ENCODE measurements at regions not wholly inside any gene's neighbourhood (a gene's known extent, or its start where the extent isn't known, plus 50 kb on each side); places are given as distances from the start of the nearest gene placed in this dataset.

- no peak overlapping the region for H3K9ac ChIP-seq (ENCODE audit: low read length)
- TF ChIP-seq CTCF (IDR thresholded peaks at IDR 0.05) (no peak), EZH2 (IDR thresholded peaks at IDR 0.05; ENCODE audit: borderline replicate concordance, insufficient read depth, low read depth, low read length, poor library complexity, severe bottlenecking) (no peak)
- H3K27ac Mint-ChIP-seq = no peak overlapping the region
- CTCF ChIA-PET = interaction anchor here (1.2 to 2.4 kb wide), 2 partner anchors 686 to 716 kb away, joined by 4 to 23 read pairs; no protein-coding TSS in a partner anchor
- H3K9me3 ChIP-seq (ENCODE audit: control extremely low read depth in 1 of 3, control insufficient read depth in 2 of 3, insufficient read depth in 1 of 3, low read length in 2 of 3) = no peaks in the 10 kb centered on the region
- no peaks in the 10 kb centered on the region for H3K9me3 Mint-ChIP-seq (ENCODE audit: insufficient read depth)
- 69% methylated on average over 5 of the region's 7 CpGs for WGBS (ENCODE audit: insufficient coverage)
- H3K4me3 ChIP-seq (ENCODE audit: control extremely low read depth in 1 of 5, extremely low read depth in 1 of 5, insufficient read depth in 1 of 5, low read depth in 2 of 5, low read length in 4 of 5) = no peak overlapping the region
- H3K4me1 Mint-ChIP-seq = no peaks in the 10 kb centered on the region
- ATAC-seq (ENCODE audit: low read depth) = no peak
- intact Hi-C loops (cut with micrococcal nuclease) = loop anchor here (5.0 kb wide), 1 partner anchor 1133 kb away; no protein-coding TSS in a partner anchor
- no peak overlapping the region for H3K27ac ChIP-seq (ENCODE audit: low read length in 2 of 2)
- POLR2A ChIA-PET = no interaction called here
- H3K4me1 ChIP-seq (ENCODE audit: control insufficient read depth in 2 of 2, insufficient read depth in 2 of 2, low read length in 2 of 2) = no peaks in the 10 kb centered on the region
- H3K36me3 ChIP-seq (replicated peaks in 1 of 2; ENCODE audit: control extremely low read depth in 1 of 2, control insufficient read depth in 1 of 2, extremely low read depth in 1 of 2, insufficient read depth in 2 of 2, low read length in 1 of 2) = no peaks in the 10 kb centered on the region
- H3K27me3 ChIP-seq (replicated peaks in 1 of 4; ENCODE audit: control extremely low read depth in 1 of 4, control insufficient read depth in 3 of 4, insufficient read depth in 4 of 4, low read length in 3 of 4) = peaks cover 0 to 6% (median 2%) of the 10 kb centered on the region in 4 experiments
- H3K79me2 ChIP-seq (ENCODE audit: control insufficient read depth, insufficient read depth, low read length) = no peaks in the 10 kb centered on the region
- no peak overlapping the region for H3K4me3 Mint-ChIP-seq
- H3K4me2 ChIP-seq (replicated peaks; ENCODE audit: low read depth, low read length, poor library complexity, severe bottlenecking) = no peak overlapping the region
- no peaks in the 10 kb centered on the region for H4K20me1 ChIP-seq (ENCODE audit: control insufficient read depth, insufficient read depth, low read length, poor library complexity, severe bottlenecking)
- no peak for DNase-seq
- H2AFZ ChIP-seq (ENCODE audit: insufficient read depth, low read depth, low read length, poor library complexity, severe bottlenecking) = no peak overlapping the region
- H3K27me3 Mint-ChIP-seq = peaks cover 17% of the 10 kb centered on the region
Measured at GRCh38 chr2:236344446-236344845, 80.2 kb upstream of the ASB18 start.

DNA sequence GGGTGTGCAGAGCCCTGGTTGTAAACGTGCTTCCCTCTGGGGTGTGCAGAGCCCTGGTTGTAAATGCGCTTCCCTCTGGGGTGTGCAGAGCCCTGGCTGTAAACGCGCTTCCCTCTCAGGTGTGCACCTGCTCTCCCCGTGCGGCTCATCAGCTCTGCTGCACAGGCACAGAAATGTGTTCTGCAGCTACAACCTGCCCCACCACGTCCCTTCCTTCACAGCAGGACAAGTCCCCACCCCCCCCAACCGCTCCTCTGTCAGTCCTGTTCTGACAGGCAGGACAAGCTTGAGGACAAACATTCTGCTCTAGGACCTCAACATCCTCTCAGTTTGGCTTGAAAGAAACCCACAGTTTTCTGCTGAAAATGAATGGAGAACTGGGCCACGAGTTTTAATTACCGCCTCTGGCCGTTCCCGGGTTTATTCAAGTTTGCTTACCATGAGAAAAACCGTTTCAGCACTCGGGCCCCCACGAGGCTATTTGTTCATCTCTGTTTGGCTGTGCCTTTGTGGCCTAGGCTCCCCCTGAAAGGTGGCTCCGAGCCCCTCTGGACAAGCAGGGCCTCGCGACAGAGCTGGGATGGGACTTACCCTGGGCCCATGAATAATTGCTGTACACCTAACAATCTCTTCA is 81.0 kb upstream of the ASB18 start:
- Histone ChIP-seq H3K27me3 (replicated peaks in 1 of 4; ENCODE audit: control extremely low read depth in 1 of 4, control insufficient read depth in 3 of 4, insufficient read depth in 4 of 4, low read length in 3 of 4) (peaks cover 0 to 6% (median 2%) of the 10 kb centered on the region in 4 experiments), H3K27ac (ENCODE audit: low read length in 2 of 2) (no peak overlapping the region), H2AFZ (ENCODE audit: insufficient read depth, low read depth, low read length, poor library complexity, severe bottlenecking) (no peak overlapping the region), H3K4me3 (ENCODE audit: control extremely low read depth in 1 of 5, extremely low read depth in 1 of 5, insufficient read depth in 1 of 5, low read depth in 2 of 5, low read length in 4 of 5) (no peak overlapping the region), H3K79me2 (ENCODE audit: control insufficient read depth, insufficient read depth, low read length) (no peaks in the 10 kb centered on the region), H3K9me3 (ENCODE audit: control extremely low read depth in 1 of 3, control insufficient read depth in 2 of 3, insufficient read depth in 1 of 3, low read length in 2 of 3) (no peaks in the 10 kb centered on the region), H4K20me1 (ENCODE audit: control insufficient read depth, insufficient read depth, low read length, poor library complexity, severe bottlenecking) (no peaks in the 10 kb centered on the region), H3K9ac (ENCODE audit: low read length) (no peak overlapping the region), H3K36me3 (replicated peaks in 1 of 2; ENCODE audit: control extremely low read depth in 1 of 2, control insufficient read depth in 1 of 2, extremely low read depth in 1 of 2, insufficient read depth in 2 of 2, low read length in 1 of 2) (no peaks in the 10 kb centered on the region), H3K4me2 (replicated peaks; ENCODE audit: low read depth, low read length, poor library complexity, severe bottlenecking) (no peak overlapping the region), H3K4me1 (ENCODE audit: control insufficient read depth in 2 of 2, insufficient read depth in 2 of 2, low read length in 2 of 2) (no peaks in the 10 kb centered on the region)
- no peak overlapping the region for H3K4me3 Mint-ChIP-seq
- no peak overlapping the region for H3K27ac Mint-ChIP-seq
- TF ChIP-seq CTCF (IDR thresholded peaks at IDR 0.05) (no peak), EZH2 (IDR thresholded peaks at IDR 0.05; ENCODE audit: borderline replicate concordance, insufficient read depth, low read depth, low read length, poor library complexity, severe bottlenecking) (no peak)
- peaks cover 18% of the 10 kb centered on the region for H3K27me3 Mint-ChIP-seq
- no peaks in the 10 kb centered on the region for H3K4me1 Mint-ChIP-seq
- DNase-seq = no peak
- ChIA-PET POLR2A (no interaction called here), CTCF (no interaction called here)
- no peak for ATAC-seq (ENCODE audit: low read depth)
- 84% methylated on average over 15 of the region's 18 CpGs for whole genome bisulfite sequencing (ENCODE audit: insufficient coverage)
- no peaks in the 10 kb centered on the region for H3K9me3 Mint-ChIP-seq (ENCODE audit: insufficient read depth)
- intact Hi-C loops (cut with micrococcal nuclease) = no loop called here

Measured in B cell (primary cell).